ENCODE measurements at regions not wholly inside any gene's neighbourhood (a gene's known extent, or its start where the extent isn't known, plus 50 kb on each side); places are given as distances from the start of the nearest gene placed in this dataset.

DNA sequence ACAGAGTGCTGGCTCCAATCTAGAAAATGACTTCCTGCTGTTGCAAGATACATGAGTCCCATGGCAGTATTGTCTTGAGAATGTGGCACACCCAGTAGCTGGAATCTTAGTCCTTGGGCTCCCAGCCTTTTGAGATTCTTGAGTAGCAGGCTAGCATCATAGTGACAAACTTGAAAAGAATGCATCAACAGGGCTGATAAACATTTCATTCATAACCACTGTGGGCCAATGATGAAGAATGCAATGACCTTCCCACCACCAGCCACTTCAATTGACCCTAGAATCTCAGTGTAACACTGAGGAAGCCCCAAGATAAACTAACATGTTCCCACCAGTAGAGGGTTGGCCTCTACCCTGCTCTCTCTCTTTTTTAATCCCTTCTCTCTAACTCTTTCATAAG, 329.3 kb downstream of the GBA3 start:
- Histone ChIP-seq H4K8ac (replicated peaks; ENCODE audit: insufficient read length, low read depth, low read length) (no peak overlapping the region), H3K18ac (ENCODE audit: insufficient read length, low read depth, low read length) (no peak overlapping the region), H2BK15ac (ENCODE audit: low read depth, low read length) (no peak overlapping the region), H3K79me2 (ENCODE audit: insufficient read depth, low read length) (no peaks in the 10 kb centered on the region), H2BK5ac (ENCODE audit: insufficient read length, low read length) (no peak overlapping the region), H4K91ac (ENCODE audit: insufficient read length, low read depth, low read length) (no peak overlapping the region), H3K23me2 (ENCODE audit: insufficient read length, low read depth, low read length, poor library complexity, severe bottlenecking) (no peaks in the 10 kb centered on the region), H3K79me1 (ENCODE audit: insufficient read depth, low read depth, low read length, poor library complexity, severe bottlenecking) (no peaks in the 10 kb centered on the region), H2AFZ (ENCODE audit: low read length) (no peak overlapping the region), H2BK20ac (ENCODE audit: low read depth, low read length, poor library complexity, severe bottlenecking) (no peak overlapping the region), H3K4me1 (ENCODE audit: insufficient read depth, low read length) (no peaks in the 10 kb centered on the region), H2BK12ac (ENCODE audit: insufficient read length, low read depth, low read length) (no peak overlapping the region), H4K20me1 (ENCODE audit: control insufficient read depth, insufficient read depth, insufficient read length) (no peaks in the 10 kb centered on the region), H3K27ac (ENCODE audit: insufficient read length, low read depth, low read length) (no peak overlapping the region), H3K27me3 (ENCODE audit: insufficient read depth, low read length) (no peaks in the 10 kb centered on the region), H3K9ac (ENCODE audit: extremely low read depth, insufficient read length, low read length) (no peak overlapping the region), H3K56ac (ENCODE audit: insufficient read length, low read depth, low read length) (no peak overlapping the region), H3K4me2 (ENCODE audit: insufficient read depth, insufficient read length, low read length) (no peak overlapping the region), H2AK5ac (ENCODE audit: insufficient read length, low read length) (no peak overlapping the region), H4K5ac (ENCODE audit: insufficient read length, low read depth, low read length) (no peak overlapping the region), H3T11ph (ENCODE audit: low read length) (no peak overlapping the region), H2BK120ac (ENCODE audit: low read depth, low read length, poor library complexity, severe bottlenecking) (no peak overlapping the region), H3K9me3 (ENCODE audit: control insufficient read depth, low read depth, low read length) (no peaks in the 10 kb centered on the region), H3K23ac (ENCODE audit: insufficient read length, low read depth, low read length) (no peak overlapping the region), H3K14ac (ENCODE audit: insufficient read depth, low read length) (no peak overlapping the region), H3K4ac (ENCODE audit: low read depth, low read length) (no peak overlapping the region)
- TF ChIP-seq, protein P1, sequence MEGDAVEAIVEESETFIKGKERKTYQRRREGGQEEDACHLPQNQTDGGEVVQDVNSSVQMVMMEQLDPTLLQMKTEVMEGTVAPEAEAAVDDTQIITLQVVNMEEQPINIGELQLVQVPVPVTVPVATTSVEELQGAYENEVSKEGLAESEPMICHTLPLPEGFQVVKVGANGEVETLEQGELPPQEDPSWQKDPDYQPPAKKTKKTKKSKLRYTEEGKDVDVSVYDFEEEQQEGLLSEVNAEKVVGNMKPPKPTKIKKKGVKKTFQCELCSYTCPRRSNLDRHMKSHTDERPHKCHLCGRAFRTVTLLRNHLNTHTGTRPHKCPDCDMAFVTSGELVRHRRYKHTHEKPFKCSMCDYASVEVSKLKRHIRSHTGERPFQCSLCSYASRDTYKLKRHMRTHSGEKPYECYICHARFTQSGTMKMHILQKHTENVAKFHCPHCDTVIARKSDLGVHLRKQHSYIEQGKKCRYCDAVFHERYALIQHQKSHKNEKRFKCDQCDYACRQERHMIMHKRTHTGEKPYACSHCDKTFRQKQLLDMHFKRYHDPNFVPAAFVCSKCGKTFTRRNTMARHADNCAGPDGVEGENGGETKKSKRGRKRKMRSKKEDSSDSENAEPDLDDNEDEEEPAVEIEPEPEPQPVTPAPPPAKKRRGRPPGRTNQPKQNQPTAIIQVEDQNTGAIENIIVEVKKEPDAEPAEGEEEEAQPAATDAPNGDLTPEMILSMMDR (conservative IDR thresholded peaks at IDR 0.05) = no peak
- Mint-ChIP-seq H3K4me3 (no peak overlapping the region), H3K9me3 (no peaks in the 10 kb centered on the region), H3K27ac (no peak overlapping the region), H3K4me1 (0 out of 4 replicates have a peak, but pooled peaks cover 0 to 5% of the 10 kb centered on the region in 2 experiments), H3K27me3 (ENCODE audit: low read depth) (no peaks in the 10 kb centered on the region), H3K36me3 (ENCODE audit: insufficient read depth in 1 of 3, low read depth in 3 of 3) (no peaks in the 10 kb centered on the region; a peak in 1 of 7 replicates)
- no peak for DNase-seq
